HG03469 (cell line): ENCODE measurements at regions not wholly inside any gene's neighbourhood (a gene's known extent, or its start where the extent isn't known, plus 50 kb on each side); places are given as distances from the start of the nearest gene placed in this dataset.

Experiments
- ATAC-seq: cut with Tn5 transposase; IDR thresholded peaks from one replicate; pipeline ENCODE4 v1.9.1; 2021; ENCODE audit warnings: mild to moderate bottlenecking, moderate library complexity, moderate number of reproducible peaks; ENCODE audit not compliant: unreplicated experiment

GRCh38 chr15:47473106-47473725, 244.1 kb upstream of the SEMA6D start:
- no peak for ATAC-seq

- no peak for ATAC-seq
Observed at GRCh38 chr15:47473832-47474231, 243.5 kb upstream of the SEMA6D start.

DNA sequence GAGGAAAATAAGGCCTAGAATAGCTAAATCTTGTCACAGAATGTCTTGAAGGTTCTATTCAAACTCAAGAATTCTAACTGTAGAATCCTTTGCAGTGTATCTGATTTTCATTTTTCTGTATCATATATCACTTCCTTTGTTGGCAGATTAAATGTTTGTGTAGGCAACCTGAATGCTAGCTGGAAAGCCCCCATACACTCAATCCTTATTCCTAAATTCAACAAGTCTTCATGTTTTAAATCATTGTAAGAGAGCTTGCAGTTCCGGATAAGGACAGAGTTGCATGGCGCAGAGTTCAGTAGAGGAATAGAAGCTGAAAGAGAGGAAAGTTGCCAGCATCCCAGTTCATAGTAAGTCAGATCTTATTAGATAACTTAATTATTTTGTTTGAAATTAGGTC, 242.0 kb upstream of the SEMA6D start:
- ATAC-seq = no peak

DNA sequence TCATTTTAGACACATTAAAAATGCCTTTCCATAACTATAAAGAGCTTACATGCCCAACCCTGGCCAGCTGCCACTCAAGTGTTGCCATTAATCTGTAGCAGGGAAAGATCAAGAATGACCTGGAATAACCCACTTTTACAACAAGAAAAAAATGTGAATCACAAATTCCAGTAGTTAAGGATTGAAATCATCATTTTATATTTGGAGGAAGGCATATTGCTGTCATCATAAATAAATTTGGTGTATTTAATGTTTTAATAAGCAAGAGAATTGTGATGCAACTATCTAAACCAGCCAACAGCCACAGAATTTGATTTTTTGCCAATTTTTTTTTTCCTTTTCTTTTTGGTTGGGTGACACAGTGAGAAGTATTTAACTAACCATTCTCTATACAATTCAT, 240.0 kb upstream of the SEMA6D start:
- no peak for ATAC-seq

GRCh38 chr15:47484059-47484458, 233.2 kb upstream of the SEMA6D start:
- no peak for ATAC-seq

- no peak for ATAC-seq
Observed at GRCh38 chr15:47484997-47485396, 232.3 kb upstream of the SEMA6D start.

- no peak for ATAC-seq
Observed at GRCh38 chr15:47485419-47485818, 231.9 kb upstream of the SEMA6D start.

- ATAC-seq = no peak
Observed at GRCh38 chr15:47486040-47486439, 231.3 kb upstream of the SEMA6D start.

GRCh38 chr15:47492195-47492594, 225.1 kb upstream of the SEMA6D start:
- no peak for ATAC-seq

DNA sequence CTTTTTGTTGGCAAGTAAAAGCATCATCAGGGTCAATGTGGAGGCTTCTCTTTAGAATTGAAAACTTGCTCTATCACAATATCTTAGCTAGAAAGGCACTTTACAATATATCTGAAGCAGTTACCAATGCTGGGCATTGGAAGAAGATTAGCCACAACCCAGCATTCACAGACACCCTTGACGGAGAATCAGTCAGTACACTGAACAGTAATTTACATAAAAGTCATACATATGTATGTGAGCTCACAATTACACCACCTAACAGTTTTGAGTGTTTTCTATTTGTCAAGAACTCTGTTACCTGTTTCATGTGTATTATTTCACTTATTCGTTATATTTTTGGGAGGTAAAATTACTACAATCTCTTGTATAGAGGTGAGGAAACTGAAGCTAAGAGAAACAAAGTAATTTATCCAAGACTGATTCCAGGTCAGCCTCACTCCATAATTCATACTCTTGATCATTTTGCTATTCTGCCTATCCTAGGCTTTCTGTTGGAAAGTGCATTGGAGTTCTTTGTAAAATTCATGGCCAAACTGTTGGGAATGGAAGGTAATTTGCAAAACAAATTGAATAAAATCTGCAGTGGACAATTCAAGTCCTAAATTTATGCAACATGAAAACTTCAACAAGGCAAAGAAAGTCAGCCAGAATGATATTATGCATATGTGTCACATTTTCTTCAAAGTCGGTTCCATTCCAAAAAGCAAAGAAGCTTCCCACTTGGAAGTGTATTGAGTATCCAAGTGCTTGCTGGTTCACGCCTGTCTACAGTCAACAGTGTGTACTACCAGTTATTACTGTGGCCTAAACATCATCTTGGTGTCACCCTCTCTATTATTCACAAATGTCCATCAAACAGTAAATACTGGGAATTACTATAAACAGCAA, 223.7 kb upstream of the SEMA6D start:
- no peak for ATAC-seq

DNA sequence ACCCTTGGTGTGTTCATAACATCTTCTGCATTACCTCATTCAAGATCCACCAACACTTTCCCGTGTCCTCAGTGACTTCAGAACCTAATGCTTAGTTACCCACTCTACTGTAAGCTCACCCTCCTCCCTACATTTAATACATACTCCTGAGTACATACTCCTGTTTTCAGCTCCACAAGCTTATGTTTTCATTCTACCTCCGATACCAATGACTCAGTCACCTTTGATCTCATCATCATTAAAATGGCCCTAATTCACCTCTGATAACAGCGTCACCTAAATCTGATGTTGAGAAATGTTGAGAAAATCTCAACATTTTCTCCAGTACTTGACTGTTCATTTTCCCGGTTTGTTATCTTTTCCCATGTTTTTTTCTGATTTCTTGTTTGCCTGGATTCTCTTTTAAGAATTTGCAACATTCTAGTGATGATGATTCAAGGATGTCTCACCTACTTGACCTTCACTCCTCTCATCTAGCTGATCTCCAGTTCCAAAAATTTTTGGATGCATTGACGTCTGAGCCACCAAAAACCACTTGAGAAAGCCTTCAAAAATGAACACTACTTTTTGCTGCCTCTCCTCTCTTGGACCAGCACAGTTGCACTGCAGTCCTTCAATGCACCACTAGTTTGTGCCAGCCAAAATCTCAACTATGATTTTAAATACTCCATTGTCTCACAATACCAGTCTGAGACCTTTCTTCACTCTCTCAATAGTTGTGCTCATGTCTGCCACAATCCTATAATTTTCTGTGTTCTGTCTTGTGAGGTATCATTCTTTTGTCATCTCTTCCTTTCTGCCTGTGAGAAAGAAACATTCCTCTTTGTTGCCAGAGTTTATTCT, 220.7 kb upstream of the SEMA6D start:
- ATAC-seq = no peak

DNA sequence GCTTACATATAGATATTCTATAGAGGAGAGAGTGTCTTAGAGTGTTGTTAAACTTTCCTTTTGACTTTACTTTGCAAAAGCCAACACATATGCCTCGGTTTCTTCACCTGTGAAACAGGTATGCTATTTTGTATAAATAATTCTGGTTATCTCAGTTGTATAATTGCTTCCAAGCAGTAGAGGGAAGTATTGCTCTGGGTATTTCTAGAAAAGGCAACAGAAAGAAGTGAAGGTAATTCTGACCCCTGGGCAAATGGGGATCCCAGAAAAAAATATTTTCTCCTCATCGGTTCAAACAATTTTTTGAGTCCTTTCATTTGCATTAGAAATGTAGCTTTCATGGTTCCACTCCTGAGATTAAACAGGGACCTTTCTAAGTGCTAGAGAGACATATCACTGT, 216.5 kb upstream of the SEMA6D start:
- no peak for ATAC-seq

DNA sequence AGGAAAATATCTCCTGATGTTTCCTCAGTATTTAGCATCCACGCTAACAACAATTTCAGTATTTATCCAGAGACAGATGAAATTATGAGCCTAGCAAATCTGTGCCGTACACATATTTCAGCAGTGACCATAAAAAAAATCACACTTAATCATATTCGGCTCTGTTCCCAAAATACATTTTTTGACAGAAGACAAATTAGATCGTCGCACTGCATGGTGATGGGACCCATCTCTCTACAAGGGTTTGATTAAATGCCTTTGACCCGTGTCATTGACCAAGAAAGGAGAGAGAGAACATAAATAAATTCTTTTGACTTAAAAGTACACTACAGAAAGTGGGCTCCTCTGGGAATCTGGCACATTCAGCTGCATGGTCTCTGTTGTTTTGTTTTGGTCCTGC, 215.3 kb upstream of the SEMA6D start:
- no peak for ATAC-seq

DNA sequence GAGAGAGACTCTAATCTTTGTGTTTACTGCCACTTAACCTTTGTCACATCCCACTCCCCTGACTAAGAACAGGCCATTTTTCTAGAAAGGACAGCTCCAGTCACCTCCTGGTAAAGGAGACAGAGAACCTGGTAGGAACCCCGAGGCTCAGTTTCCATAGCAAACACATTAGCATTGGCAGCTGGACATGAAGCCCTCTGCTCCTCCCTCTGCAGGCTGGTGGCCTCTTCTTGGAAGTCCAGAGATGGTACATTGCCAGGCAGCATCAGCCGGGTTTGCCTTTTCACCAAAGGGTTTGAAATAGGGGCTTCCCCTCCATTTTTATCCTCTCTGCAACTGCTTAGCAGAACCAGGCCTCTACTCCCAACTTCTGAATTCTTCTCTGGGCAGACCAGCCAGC, 213.4 kb upstream of the SEMA6D start:
- ATAC-seq = no peak

DNA sequence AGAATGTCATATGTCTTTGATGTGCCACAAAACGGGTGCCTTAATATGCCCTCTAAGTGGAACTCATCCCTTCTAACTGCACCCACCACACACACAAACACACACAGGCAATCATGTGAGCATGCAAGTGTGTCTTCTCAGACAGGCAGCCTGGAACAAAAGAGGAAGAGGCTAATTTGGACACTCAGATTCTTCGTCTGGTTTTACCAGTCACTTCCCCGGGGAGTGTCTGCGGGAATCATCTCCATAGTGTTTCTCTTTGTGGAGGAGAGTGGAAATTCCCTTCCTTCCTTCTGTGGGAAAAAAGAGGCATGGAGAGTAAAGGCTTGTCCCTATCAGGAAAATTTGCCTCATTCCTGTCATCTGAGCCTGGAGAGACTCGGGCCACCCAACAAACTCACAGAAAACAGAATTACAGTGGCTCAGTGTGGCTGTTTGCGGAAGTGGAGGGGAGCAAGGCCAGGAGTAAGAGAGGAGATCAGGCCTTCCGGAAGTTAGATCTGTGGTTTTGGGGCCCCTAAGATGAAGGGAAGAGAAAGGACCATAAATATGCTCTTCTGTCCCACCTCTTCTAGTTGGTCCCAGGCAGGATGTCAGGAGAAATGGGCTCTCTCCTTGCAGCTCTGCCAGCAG, 212.6 kb upstream of the SEMA6D start:
- no peak for ATAC-seq

- ATAC-seq = no peak
Observed at GRCh38 chr15:47505712-47506328, 211.5 kb upstream of the SEMA6D start.

- ATAC-seq = no peak
Observed at GRCh38 chr15:47506329-47507100, 210.8 kb upstream of the SEMA6D start.

- ATAC-seq = no peak
Observed at GRCh38 chr15:47507221-47507985, 209.9 kb upstream of the SEMA6D start.

- ATAC-seq = no peak
Observed at GRCh38 chr15:47511261-47511660, 206.0 kb upstream of the SEMA6D start.
